ENCODE measurements at regions not wholly inside any gene's neighbourhood (a gene's known extent, or its start where the extent isn't known, plus 50 kb on each side); places are given as distances from the start of the nearest gene placed in this dataset.

DNA sequence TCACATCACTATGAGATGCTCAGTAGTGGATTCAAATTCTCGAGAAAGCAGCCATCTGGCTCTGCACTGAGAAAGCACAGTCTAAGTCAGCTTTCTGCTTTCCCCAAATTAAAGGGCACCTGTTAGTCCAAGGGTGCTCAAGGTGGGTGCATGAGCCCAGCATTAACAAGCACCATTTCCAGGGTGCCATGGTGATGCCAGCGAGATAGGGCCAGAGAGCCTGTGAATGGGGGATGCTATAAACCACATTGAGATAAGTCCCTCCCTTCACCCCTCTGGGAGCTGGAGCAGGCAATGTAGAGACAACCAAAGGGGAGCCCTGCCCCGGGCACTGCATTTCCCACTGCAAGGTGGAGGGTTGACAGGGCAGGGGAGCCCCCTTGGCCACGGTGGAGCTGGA is 568.2 kb downstream of the AJAP1 start:
- TF ChIP-seq HDGF (IDR thresholded peaks at IDR 0.05; ENCODE audit: borderline replicate concordance), result no peak
- TF ChIP-seq LEF1 (IDR thresholded peaks at IDR 0.05; ENCODE audit: borderline replicate concordance), result no peak
- no peak for TF ChIP-seq FOXM1 (IDR thresholded peaks at IDR 0.05; ENCODE audit: borderline replicate concordance)

All from HEK293T (cell line).